ENCODE measurements at regions not wholly inside any gene's neighbourhood (a gene's known extent, or its start where the extent isn't known, plus 50 kb on each side); places are given as distances from the start of the nearest gene placed in this dataset.

GRCh38 chr3:170772175-170772574, 97.8 kb downstream of the RPL22L1 start:
- no peak for TF ChIP-seq CTCF (IDR thresholded peaks at IDR 0.05)
- no peak for TF ChIP-seq POLR2A (IDR thresholded peaks at IDR 0.05)
